MM.1S (cell line): ENCODE measurements at regions not wholly inside any gene's neighbourhood (a gene's known extent, or its start where the extent isn't known, plus 50 kb on each side); places are given as distances from the start of the nearest gene placed in this dataset.

Experiments used
- DNase-seq: peaks from one replicate; pipeline ENCODE4 v3.0.0-alpha.2; 2015
- H2AFZ ChIP-seq: fragments of 300-600 bp; sonication (generic); 2 replicates; pipeline ENCODE4 v1.6.0; 2016; ENCODE audit warnings: antibody characterized with exemption, low read length
- H3F3A ChIP-seq: fragments of 300-600 bp; sonication (generic); 2 replicates; pipeline ENCODE4 v1.6.1; 2016; ENCODE audit warnings: mild to moderate bottlenecking, antibody characterized with exemption, low read length, moderate library complexity, mixed read lengths; ENCODE audit not compliant: insufficient read depth
- H3K27ac ChIP-seq: fragments of 300-600 bp; sonication (generic); 2 replicates; pipeline ENCODE4 v1.5.1; 2016; ENCODE audit warnings: mild to moderate bottlenecking, low read length
- H3K27me3 ChIP-seq: fragments of 300-600 bp; sonication (generic); replicated peaks from 2 replicates; pipeline ENCODE4 v1.6.0; 2016; ENCODE audit warnings: low read length; ENCODE audit not compliant: insufficient read depth
- H3K36me3 ChIP-seq: fragments of 300-600 bp; sonication (generic); replicated peaks from 2 replicates; pipeline ENCODE4 v1.6.1; 2016; ENCODE audit warnings: mild to moderate bottlenecking, low read length, mixed read lengths; ENCODE audit not compliant: insufficient read depth
- H3K4me1 ChIP-seq: fragments of 300-600 bp; sonication (generic); 2 replicates; pipeline ENCODE4 v1.6.1; 2016; ENCODE audit warnings: low read length, mixed read lengths
- H3K4me2 ChIP-seq: fragments of 300-600 bp; sonication (generic); 2 replicates; pipeline ENCODE4 v1.6.0; 2016; ENCODE audit warnings: low read depth, low read length
- H3K4me3 ChIP-seq: fragments of 300-600 bp; sonication (generic); 2 replicates; pipeline ENCODE4 v1.5.1; 2016; ENCODE audit warnings: low read length, mixed read lengths
- H3K79me2 ChIP-seq: fragments of 300-600 bp; sonication (generic); 2 replicates; pipeline ENCODE4 v1.6.1; 2016; ENCODE audit warnings: mixed run types, low read length, mixed read lengths
- H3K9ac ChIP-seq: fragments of 300-600 bp; sonication (generic); 2 replicates; pipeline ENCODE4 v1.6.1; 2016; ENCODE audit warnings: low read length, mixed read lengths
- H3K9me2 ChIP-seq: fragments of 300-600 bp; sonication (generic); replicated peaks from 2 replicates; pipeline ENCODE4 v1.6.1; 2016; ENCODE audit warnings: mild to moderate bottlenecking, low read length, mixed read lengths; ENCODE audit not compliant: insufficient read depth
- H3K9me3 ChIP-seq: fragments of 300-600 bp; sonication (generic); replicated peaks from 2 replicates; pipeline ENCODE4 v1.6.1; 2016; ENCODE audit warnings: mild to moderate bottlenecking, low read length, mixed read lengths; ENCODE audit not compliant: insufficient read depth
- H4K20me1 ChIP-seq: fragments of 300-600 bp; sonication (generic); 2 replicates; pipeline ENCODE4 v1.6.1; 2016; ENCODE audit warnings: mild to moderate bottlenecking, low read length, moderate library complexity, mixed read lengths; ENCODE audit not compliant: insufficient read depth
- CTCF ChIP-seq: fragments of 300-600 bp; sonication (generic); IDR thresholded peaks from 2 replicates; pipeline ENCODE4 v1.5.1; 2016; ENCODE audit warnings: antibody characterized with exemption, low read length, mixed read lengths
- EZH2 ChIP-seq: fragments of 300-600 bp; sonication (generic); optimal IDR thresholded peaks from 2 replicates; pipeline ENCODE3; 2017; ENCODE audit warnings: low read depth, mild to moderate bottlenecking, antibody characterized with exemption, low read length, mixed read lengths
- EZH2phosphoT487 ChIP-seq: fragments of 300-600 bp; sonication (generic); IDR thresholded peaks from 2 replicates; pipeline ENCODE4 v1.6.1; 2018; ENCODE audit warnings: antibody characterized with exemption, low read length

GRCh38 chr5:91707521-91707841 lies 324.4 kb upstream of the ARRDC3 start:
- no peaks in the 10 kb centered on the region for H3K79me2 ChIP-seq
- no peaks in the 10 kb centered on the region for H3K9me2 ChIP-seq
- no peaks in the 10 kb centered on the region for H3K27me3 ChIP-seq
- H3K27ac ChIP-seq: no peak overlapping the region
- no peak for DNase-seq
- no peak overlapping the region for H3K4me3 ChIP-seq
- no peaks in the 10 kb centered on the region for H4K20me1 ChIP-seq
- H2AFZ ChIP-seq: no peak overlapping the region
- H3F3A ChIP-seq: no peaks in the 10 kb centered on the region
- no peak overlapping the region for H3K4me2 ChIP-seq
- no peaks in the 10 kb centered on the region for H3K9me3 ChIP-seq
- H3K36me3 ChIP-seq: no peaks in the 10 kb centered on the region
- TF ChIP-seq EZH2: no peak
- TF ChIP-seq EZH2phosphoT487: no peak
- TF ChIP-seq CTCF: no peak
- H3K9ac ChIP-seq: no peak overlapping the region
- H3K4me1 ChIP-seq: no peaks in the 10 kb centered on the region

GRCh38 chr5:91706785-91707520 lies 323.8 kb upstream of the ARRDC3 start:
- Histone ChIP-seq H3F3A (no peaks in the 10 kb centered on the region), H3K4me3 (no peak overlapping the region), H3K4me1 (no peaks in the 10 kb centered on the region), H3K36me3 (no peaks in the 10 kb centered on the region), H3K27me3 (no peaks in the 10 kb centered on the region), H3K9me3 (no peaks in the 10 kb centered on the region), H3K9ac (no peak overlapping the region), H3K27ac (no peak overlapping the region), H3K79me2 (no peaks in the 10 kb centered on the region), H4K20me1 (no peaks in the 10 kb centered on the region), H2AFZ (no peak overlapping the region), H3K9me2 (no peaks in the 10 kb centered on the region), H3K4me2 (no peak overlapping the region)
- no peak for DNase-seq
- TF ChIP-seq EZH2phosphoT487 (no peak), EZH2 (no peak), CTCF (no peak)

- H3K9me2 ChIP-seq: no peaks in the 10 kb centered on the region
- TF ChIP-seq CTCF (no peak), EZH2 (no peak)
- H3K4me2 ChIP-seq: no peak overlapping the region
- no peaks in the 10 kb centered on the region for H3K79me2 ChIP-seq
- H3K27ac ChIP-seq: no peak overlapping the region
- no peaks in the 10 kb centered on the region for H3K36me3 ChIP-seq
- no peak overlapping the region for H2AFZ ChIP-seq
- no peaks in the 10 kb centered on the region for H3K9me3 ChIP-seq
- H3K4me3 ChIP-seq: no peak overlapping the region
- no peaks in the 10 kb centered on the region for H3K4me1 ChIP-seq
- no peak for DNase-seq
- no peak overlapping the region for H3K9ac ChIP-seq
- no peaks in the 10 kb centered on the region for H3K27me3 ChIP-seq
- no peaks in the 10 kb centered on the region for H4K20me1 ChIP-seq
- H3F3A ChIP-seq: no peaks in the 10 kb centered on the region
These were observed 320.0 kb upstream of the ARRDC3 start for GRCh38 chr5:91703128-91703527.
